A204.1 (cell line): ENCODE measurements at regions not wholly inside any gene's neighbourhood (a gene's known extent, or its start where the extent isn't known, plus 50 kb on each side); places are given as distances from the start of the nearest gene placed in this dataset.
"Not testable (repeated sequence)": the region's sequence is repeated elsewhere in the genome, so short reads cannot be mapped to it uniquely, and the experiment has no call there.

Experiments used
- FAIRE-seq: peaks from 2 replicates; lab custom pipeline; 2012; peaks lifted over from hg19 to GRCh38; lab: Jason Lieb, UNC

- no peak for FAIRE-seq
These were observed 56.7 kb downstream of the P2RY1 start for GRCh38 chr3:152891678-152892077.

GRCh38 chr3:152892446-152892845, 57.5 kb downstream of the P2RY1 start:
- FAIRE-seq, result no peak

GRCh38 chr3:152893647-152894046, 58.7 kb downstream of the P2RY1 start:
- FAIRE-seq, result no peak

GRCh38 chr3:152899306-152899705, 64.4 kb downstream of the P2RY1 start:
- FAIRE-seq, result no peak

GRCh38 chr3:152902141-152902669, 67.3 kb downstream of the P2RY1 start:
- no peak for FAIRE-seq

GRCh38 chr3:152905631-152906030, 70.7 kb downstream of the P2RY1 start:
- FAIRE-seq, result peak; percentile 35

- FAIRE-seq, result no peak
These were observed 74.4 kb downstream of the P2RY1 start for GRCh38 chr3:152909180-152909883.

GRCh38 chr3:152910211-152910610, 75.3 kb downstream of the P2RY1 start:
- FAIRE-seq, result no peak

GRCh38 chr3:152910966-152911365, 76.0 kb downstream of the P2RY1 start:
- no peak for FAIRE-seq

- not testable (repeated sequence) for FAIRE-seq
These were observed 79.8 kb downstream of the P2RY1 start for GRCh38 chr3:152914743-152915142.

GRCh38 chr3:152915695-152916094, 80.8 kb downstream of the P2RY1 start:
- no peak for FAIRE-seq

- FAIRE-seq, result no peak
These were observed 81.9 kb downstream of the P2RY1 start for GRCh38 chr3:152916753-152917279.

GRCh38 chr3:152921351-152921750, 86.4 kb downstream of the P2RY1 start:
- FAIRE-seq, result no peak

- FAIRE-seq, result no peak
These were observed 87.6 kb downstream of the P2RY1 start for GRCh38 chr3:152922554-152922953.

GRCh38 chr3:152927131-152927530, 92.2 kb downstream of the P2RY1 start:
- FAIRE-seq, result no peak

- FAIRE-seq, result no peak
These were observed 95.6 kb downstream of the P2RY1 start for GRCh38 chr3:152930516-152930915.

- FAIRE-seq, result no peak
These were observed 102.3 kb downstream of the P2RY1 start for GRCh38 chr3:152937234-152937633.

- FAIRE-seq, result no peak
These were observed 104.2 kb downstream of the P2RY1 start for GRCh38 chr3:152938974-152939636.

- no peak for FAIRE-seq
These were observed 106.9 kb downstream of the P2RY1 start for GRCh38 chr3:152941859-152942258.

- FAIRE-seq, result no peak
These were observed 107.4 kb downstream of the P2RY1 start for GRCh38 chr3:152942366-152942765.

- no peak for FAIRE-seq
These were observed 108.7 kb downstream of the P2RY1 start for GRCh38 chr3:152943645-152944044.

GRCh38 chr3:152944671-152945070, 109.7 kb downstream of the P2RY1 start:
- FAIRE-seq, result no peak

- no peak for FAIRE-seq
These were observed 110.6 kb downstream of the P2RY1 start for GRCh38 chr3:152945556-152945955.

- no peak for FAIRE-seq
These were observed 122.6 kb downstream of the P2RY1 start for GRCh38 chr3:152957491-152957890.
